ENCODE measurements at regions not wholly inside any gene's neighbourhood (a gene's known extent, or its start where the extent isn't known, plus 50 kb on each side); places are given as distances from the start of the nearest gene placed in this dataset.

- no peak for TF ChIP-seq POLR2A (IDR thresholded peaks at IDR 0.05)
- no peak for TF ChIP-seq CTCF (IDR thresholded peaks at IDR 0.05)
These were observed 106.0 kb upstream of the PKDCC start for GRCh38 chr2:41941831-41942230.
